Ovary (tissue), 3 donors: ENCODE measurements at regions not wholly inside any gene's neighbourhood (a gene's known extent, or its start where the extent isn't known, plus 50 kb on each side); places are given as distances from the start of the nearest gene placed in this dataset.

Experiments
- EP300 ChIP-seq: sonication (generic); formaldehyde crosslinking; IDR thresholded peaks from one replicate; pipeline ENCODE4 v1.6.1; 2017; ENCODE audit warnings: antibody characterized with exemption
- POLR2A ChIP-seq: fragments of 450-650 bp; IDR thresholded peaks from one replicate; pipeline ENCODE4 v1.6.1; 2017; ENCODE audit warnings: antibody characterized with exemption, mild to moderate bottlenecking, moderate library complexity
- TF ChIP-seq, protein P1 (sequence below), 3 donors: fragments of 450-650 bp in 2 of 3; fragments of 200-600 bp in 1 of 3; IDR thresholded peaks; one replicate each; pipeline versions ENCODE4 v1.5.1 to v1.8.0; 2016 to 2022; ENCODE audit warnings: antibody characterized with exemption in 3 of 3, mild to moderate bottlenecking in 1 of 3
- donor health status: DM: no; HTN: no; CAD: no.

DNA sequence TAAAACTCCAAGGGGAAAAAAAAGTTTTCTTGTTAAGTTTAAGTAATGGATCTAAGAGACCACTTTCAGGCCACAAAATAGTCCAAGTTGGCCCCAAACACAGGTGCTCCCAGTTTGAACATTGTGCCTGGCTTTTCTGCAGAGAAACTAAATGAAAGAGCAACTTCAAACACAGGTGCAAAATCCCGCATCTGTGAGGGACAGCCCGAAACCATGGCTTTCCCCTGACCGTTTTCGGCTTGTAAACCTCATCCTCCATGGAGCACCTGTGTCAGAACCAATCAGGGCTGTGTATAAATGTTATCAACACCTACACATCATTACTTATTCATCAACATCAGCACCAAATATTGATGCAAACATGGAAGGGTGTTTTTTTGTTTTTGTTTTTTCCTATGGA is 126.8 kb upstream of the OBI1 start:
- TF ChIP-seq, protein P1, sequence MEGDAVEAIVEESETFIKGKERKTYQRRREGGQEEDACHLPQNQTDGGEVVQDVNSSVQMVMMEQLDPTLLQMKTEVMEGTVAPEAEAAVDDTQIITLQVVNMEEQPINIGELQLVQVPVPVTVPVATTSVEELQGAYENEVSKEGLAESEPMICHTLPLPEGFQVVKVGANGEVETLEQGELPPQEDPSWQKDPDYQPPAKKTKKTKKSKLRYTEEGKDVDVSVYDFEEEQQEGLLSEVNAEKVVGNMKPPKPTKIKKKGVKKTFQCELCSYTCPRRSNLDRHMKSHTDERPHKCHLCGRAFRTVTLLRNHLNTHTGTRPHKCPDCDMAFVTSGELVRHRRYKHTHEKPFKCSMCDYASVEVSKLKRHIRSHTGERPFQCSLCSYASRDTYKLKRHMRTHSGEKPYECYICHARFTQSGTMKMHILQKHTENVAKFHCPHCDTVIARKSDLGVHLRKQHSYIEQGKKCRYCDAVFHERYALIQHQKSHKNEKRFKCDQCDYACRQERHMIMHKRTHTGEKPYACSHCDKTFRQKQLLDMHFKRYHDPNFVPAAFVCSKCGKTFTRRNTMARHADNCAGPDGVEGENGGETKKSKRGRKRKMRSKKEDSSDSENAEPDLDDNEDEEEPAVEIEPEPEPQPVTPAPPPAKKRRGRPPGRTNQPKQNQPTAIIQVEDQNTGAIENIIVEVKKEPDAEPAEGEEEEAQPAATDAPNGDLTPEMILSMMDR (IDR thresholded peaks at IDR 0.05), result no peak
- TF ChIP-seq POLR2A (no peak), EP300 (no peak)
